ENCODE measurements at regions not wholly inside any gene's neighbourhood (a gene's known extent, or its start where the extent isn't known, plus 50 kb on each side); places are given as distances from the start of the nearest gene placed in this dataset.

DNA sequence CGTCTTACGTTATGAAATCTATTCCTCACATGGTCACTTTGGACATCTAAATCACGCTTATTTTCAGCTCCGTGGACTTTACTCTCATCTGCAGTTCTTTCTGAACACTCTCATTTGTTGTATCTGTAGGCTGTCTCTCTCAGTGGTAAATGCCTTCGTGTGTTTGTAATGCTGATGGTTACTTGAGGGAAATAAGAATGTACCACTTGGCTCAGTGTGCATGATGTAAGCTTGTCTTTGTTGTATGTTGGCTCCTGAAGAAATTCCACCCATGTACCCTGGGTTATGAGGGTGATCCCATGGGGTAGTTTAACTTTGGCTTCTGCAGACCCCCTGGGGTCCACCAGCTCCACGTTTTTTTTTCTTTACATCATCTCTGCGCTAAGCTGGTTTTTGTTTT lies 378.4 kb downstream of the SETD4 start:
- no peak for DNase-seq

DNA sequence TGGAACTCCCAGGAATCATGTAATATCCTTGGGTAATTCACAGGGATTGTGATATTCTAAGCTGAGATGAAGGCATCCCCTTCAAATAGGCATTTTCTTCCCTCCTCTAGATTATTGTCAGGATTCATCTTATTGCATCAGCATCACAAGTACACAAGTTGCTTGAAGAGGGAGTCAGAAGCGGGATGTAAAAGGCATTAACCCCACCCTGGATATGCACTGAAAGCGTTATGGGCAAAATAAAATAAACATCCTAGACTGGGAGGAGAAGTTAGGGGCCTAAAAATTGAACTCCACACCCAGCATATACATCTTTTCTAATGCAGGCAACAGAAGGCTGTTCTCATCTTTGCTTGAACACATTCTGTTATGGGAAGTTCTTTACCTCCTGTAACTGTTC lies 381.2 kb downstream of the SETD4 start:
- no peak for DNase-seq

DNA sequence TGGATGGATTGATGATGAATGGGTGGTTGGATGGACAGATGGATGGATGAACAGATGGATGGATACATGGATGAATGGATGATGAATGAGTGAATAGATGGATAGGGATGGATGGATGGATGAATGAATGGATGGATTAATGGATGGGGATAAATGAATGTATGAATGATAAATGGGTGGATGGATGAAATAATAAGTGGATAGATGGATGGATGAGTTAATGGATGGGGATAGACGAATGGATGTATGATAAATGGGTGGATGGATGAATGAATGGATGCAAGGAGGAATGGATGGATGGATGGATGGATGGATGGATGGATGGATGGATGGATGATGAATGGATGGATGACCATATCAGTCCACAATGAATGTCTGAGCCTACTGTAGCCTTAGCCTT lies 381.9 kb downstream of the SETD4 start:
- DNase-seq, result no peak

DNA sequence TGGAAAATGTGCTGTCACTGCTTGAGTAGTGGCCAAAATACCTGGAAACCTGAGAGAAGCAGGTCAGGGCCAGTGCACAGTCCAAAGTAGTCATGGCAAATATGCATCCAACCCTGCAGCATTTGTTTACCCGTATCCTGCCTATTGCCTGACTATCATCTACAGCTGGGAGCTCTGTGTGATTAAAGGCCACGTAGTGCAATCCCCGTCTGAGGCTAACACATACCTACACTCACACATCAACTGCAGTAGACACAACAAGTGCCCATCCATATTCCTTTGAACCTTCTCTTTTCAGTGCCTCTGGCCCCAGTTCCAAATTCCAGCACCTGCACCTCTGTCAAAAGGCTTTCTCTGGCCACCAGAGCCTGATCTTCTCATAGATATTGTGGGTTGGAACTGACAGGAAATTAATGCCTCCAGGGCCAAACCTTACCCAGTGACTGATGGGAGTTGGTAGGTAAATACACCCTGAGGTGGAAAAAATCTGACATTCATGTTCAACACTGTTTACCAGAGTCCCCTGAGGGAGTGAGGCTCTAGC lies 383.0 kb downstream of the SETD4 start:
- no peak for DNase-seq

DNA sequence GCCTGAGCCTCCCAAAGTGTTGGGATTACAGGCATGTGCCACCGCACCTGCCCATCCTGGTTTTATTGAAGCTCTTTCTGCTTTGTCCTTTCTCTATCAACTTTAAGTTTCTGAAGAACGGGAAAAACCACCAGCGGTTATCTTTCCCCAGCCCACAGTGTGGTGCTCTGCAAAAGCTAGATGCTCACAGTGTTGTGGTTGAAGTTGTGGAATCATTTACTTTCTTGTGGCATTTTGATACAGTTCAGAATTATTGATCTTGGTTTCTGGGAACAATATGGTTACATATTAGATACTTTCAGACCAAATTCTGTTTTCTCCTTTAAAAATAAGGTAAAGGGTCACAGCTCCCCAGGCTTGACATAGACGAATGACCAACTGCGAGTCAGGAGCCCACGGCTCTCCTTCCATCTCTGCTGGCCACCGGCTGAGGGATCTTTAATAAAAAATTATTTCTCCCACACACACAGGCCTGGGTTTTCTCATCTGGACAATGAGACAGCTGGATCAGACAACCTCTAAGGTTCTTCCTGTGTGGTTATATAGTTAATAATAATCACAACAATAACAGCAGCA lies 385.3 kb downstream of the SETD4 start:
- no peak for DNase-seq

DNA sequence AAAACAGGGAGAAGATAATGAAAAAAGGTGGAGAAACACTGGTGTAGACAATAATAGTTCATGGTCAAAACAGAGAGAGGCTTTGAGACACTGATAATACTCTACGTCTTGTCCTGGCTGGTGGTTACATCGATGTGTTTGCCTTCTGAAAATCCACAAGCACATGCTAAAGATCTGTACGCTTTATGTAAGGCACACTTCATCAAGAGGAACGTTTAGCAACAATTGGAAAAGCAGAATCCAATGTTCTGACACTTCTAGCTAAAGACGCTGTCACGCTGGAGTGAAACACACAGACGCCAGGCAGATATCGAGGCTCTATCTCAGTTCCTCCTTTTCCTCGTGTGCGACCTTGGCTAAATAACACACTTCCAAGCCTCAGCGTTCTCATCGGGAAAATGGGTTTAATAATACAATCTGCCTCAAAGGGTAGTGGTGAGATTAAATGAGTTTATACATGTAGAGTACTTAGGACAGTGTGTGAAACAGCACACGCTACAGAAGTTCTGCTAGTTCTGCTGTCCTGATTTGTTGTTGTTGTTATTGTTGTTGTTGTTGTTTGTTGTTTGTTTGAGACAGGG lies 386.1 kb downstream of the SETD4 start:
- no peak for DNase-seq

DNA sequence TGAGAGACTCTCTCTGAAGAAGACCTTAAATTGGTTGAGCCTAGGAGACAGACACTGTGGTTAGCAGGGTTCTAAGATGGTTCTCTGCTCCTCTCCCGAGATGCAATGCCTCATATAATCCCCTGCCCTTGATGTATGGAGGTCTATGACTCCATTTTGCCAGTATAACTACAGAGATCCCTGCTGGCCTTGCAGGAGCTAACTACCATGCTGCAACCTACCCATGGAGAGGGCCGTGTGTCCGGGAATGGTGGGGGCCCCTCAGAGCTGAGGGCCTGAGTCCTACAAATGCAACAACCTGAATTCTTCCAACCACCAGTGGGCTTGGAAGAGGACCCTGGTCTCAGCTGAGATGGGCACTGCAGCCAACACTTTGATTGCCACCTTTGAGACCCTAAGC lies 388.0 kb downstream of the SETD4 start:
- no peak for DNase-seq

DNA sequence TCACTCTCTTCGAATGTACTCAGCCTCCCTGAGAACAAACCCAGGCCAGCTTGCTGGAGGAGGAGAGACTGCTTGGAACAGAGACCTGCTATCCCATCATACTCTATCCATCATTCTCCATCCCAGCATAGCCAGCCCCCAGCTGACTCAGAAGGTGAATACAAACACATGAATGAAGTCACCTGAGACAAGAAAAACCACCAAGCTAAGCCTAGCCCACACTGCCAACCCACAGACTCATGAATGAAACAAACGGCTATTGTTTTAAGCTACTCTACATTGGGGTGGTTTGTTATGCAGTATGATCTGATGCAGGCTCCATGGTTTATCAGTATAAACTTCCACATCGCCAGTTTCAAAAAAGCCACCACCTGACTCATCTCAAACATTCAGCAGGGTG lies 395.6 kb downstream of the SETD4 start:
- no peak for DNase-seq

DNA sequence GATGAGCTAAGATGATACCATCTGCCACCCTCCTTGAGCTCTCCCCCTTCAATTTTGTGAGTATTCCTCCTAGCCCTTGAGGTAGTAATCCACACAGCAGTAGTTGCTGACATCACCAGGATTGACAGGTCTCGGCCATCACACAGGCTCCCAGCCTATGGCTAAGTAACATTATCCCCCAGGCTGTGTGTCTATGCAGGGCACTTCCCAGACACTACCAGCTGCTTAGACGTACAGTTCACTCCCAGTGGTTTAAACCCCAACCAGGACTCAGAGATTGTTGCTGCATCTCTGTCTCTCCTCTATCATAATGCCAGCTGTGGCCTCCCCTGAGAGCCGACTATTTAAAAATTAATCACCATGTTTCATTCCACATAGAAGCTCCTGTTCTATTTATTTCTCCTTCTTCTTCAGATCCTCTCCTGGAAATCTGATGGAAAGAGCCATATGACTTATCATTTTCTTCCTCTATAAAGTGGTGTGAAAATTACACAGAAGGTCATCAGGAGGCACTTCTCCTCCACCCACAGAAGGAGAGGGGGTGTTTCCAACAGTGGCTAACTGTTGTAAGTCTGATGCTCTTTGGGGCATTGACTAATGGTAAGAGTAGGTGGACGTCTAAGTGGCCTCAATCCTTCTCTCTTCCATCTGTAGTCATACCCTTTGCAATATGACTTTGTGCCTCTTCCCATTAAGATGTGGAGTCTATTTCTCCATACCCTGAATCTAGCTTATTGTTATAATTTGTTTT lies 396.3 kb downstream of the SETD4 start:
- no peak for DNase-seq

DNA sequence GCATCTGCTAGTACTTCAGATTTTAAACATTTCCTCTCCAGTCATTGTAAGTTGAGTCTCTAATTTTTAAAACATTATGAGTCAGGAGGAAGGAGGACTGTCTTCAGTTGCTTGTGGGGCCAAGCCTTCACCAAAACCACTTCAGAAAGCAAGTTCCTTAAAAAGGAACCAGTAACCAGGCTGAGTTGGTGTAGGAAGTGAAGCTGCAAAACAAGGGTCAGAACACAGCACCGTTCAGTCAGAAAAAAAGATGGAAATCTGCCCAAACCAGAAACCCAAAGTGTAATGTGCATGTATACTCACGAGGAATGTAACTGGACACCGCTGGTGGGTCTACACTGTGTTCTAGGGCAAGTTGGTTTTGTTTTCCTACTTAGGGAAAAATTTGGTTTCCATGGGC lies 402.1 kb downstream of the SETD4 start:
- DNase-seq, result no peak

DNA sequence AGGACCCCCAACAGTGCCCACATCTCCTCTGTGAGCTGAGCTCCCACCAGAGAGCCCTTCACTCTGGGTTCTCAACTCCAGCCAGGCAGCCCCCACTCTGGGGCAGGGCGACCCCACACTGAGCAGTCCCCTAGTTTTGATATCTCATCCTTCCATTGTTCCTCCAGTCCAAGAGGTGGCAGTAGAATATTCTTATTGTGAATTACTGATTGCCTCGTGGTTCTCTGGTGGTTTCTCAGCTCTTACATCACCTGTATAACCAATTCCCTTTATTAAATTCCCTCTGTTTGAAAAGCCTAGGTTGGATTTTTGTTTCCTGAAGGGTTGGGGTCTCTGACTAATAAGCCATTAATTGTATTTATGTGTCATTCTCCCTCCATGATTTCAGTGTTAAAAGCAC lies 407.5 kb downstream of the SETD4 start:
- DNase-seq, result no peak

DNA sequence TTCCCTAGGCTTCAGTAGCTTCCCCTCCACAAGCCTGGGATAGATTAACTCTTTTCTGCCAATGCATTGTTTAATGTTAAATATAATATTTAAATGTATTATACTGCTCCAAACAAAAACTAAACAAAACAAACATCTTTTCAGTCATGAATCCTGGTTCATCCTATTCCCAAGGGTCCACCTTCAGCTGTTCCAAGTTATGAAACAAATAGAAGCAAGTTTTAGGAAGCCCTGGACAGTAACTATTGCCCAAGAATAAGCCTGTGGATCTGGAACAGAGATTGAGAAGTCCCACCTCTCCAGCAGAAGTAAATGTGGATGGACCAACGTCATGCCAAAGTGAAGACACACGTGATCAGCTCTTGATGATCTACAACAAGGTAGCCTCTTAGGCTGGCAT lies 408.1 kb downstream of the SETD4 start:
- no peak for DNase-seq

DNA sequence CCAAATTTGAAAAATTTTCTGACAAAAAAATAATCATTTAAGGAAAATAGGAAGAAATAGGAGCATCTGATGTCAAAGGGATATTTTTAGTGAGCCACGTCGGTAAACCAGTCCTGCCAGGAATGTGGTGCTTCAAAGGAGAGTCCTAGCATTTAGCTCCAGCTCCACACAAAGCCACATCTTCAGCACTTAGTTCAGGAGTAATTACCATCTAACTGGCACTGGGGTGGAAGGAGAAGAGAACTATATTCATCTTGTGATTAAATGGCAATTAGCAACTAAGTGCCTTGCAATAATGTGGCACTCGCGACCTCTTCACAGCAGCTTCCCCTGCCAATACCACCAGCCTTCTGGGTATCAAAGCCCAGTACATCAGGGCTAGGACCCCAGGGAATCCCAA lies 409.1 kb downstream of the SETD4 start:
- DNase-seq, result no peak

DNA sequence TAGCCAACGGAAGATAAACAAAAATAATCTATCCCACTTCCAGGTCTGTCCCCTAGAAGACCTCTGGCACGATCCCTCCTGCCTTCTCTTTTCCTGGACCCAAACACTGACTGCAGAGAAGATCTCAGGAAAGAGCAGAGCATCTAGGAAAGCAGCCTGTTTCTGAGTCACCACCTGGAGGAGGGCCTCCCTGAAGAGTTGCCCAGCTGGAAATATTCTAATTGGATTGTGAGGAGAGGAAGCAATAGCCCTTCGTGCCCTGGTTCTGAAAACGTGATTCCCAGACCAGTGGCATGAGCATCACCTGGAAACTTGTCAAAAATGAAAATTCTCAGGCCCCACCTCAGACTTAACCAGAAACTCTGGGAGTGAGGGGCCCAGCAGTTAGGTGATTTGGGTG lies 411.1 kb downstream of the SETD4 start:
- no peak for DNase-seq

DNA sequence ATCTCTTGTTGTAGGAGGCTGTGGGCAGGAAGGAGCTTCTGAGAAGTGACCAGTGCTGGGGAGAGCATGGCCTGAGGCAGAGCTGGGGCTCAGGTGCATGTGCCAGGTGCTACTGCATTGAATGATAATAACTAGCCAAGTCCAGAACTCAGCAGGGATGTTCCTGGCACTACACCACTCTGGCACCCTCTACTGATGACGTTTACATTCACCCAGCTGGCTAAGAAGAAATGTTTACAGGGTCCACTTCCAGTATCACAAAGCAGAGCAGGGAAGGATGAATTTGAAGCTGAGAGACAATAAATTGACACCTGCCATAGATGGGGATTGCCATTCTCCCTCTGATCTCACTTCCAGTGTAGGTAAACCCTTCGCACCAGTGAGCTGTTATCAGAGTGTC lies 411.8 kb downstream of the SETD4 start:
- DNase-seq, result no peak

DNA sequence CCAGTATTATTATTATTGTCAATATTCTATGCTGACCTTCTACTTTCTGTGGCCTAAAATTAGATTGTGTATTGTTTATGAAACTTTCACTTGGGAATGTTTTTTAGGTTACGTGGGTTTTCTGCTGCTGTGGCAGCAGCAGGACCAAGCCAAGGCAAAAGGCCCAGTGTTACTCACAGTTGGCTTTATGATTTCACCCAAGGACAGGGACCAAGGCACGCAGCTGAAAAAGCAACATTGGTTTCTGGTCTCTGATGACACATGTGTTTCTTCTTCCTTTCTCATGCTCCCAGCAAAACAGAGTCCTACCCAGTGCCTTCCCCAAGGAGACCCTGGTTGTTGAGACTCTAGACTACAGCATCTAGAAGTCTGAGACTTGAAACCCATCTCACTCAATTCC lies 413.7 kb downstream of the SETD4 start:
- DNase-seq, result no peak

DNA sequence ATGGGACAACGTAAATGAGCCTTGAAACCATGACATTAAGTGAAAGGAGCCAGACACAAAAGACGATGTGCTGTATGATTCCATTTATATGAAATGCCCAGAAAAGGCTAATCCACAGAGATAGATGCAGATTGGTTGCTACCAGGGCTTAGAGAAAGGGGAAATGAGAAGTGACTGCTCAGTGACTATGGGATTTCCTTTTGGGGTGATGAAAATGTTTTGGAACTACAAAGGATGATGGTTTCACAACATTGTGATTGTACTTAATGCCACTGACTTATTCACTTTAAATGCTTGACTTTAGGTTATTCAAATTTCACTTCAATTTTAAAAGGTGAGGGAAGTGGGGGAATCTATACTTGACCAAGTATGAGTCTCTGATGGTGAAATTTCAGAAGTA lies 414.3 kb downstream of the SETD4 start:
- no peak for DNase-seq

DNA sequence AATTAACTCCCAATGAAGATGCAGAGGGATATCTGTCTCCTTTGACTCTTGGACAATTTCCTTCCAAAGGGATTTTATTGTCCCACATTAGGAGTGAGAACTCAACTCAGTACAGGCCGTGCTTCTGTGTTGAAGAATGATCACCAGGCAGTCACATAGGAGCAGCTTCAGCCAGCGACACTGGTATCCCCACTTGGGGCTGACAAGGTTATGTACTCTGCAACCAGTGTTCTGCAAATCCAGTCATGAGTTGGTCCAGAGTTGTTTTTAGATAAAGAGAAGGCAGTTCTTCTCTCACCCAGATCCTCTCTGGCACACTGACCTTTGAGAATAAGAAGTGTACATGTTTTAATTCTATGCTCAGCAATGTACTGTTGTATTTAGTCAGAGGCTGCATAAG lies 415.8 kb downstream of the SETD4 start:
- no peak for DNase-seq

DNA sequence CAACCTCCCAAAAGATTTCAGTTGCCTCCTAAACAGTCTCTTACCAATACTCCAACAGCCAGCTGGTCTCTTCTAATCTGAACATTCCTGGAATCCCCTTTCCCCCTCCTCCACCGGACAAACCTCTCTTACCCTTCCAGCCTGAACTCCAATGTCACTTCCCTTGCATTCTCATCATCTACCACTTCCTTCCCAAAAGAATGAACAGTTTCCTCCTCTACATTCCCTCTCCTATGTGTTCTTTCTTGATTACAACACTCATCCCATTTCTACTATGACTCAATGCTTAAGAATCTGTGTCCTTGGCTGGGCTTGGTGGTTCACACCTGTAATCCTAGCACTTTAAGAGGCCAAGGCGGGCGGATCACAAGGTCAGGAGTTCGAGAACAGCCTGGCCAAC lies 417.1 kb downstream of the SETD4 start:
- DNase-seq, result no peak

DNA sequence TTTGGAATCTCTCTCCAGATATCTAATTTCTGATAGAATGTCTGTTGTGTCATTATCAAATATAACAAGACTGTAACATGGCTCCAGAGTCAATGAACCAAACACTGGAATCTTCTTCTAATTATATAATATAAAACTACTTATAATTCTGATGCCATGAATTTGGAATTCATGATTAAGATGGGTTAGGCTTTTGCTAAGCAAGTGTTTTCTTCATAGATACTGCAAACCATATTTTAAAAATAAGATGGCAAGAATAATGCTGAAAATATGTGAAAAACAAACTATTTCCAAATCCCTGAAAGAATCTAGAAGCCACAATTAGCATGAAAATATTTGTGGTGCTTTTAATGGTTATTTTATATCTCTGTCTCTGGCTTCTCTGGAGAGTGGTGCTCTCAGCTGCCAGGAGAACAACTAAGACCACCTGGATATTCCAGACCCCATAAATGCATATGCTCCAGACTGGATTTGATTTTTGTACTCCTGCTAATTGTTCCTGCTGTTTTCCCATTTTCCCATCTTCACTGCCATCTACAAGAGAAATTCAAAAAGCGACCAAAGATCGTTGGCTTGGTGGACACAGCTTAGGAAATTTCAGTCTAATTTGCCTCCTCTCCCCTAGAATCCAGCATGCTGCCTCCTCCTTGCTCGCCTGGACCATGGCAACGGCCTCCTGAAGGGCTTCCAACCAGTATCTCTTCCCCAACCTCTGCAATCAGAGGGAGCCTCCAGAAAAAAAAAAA lies 418.9 kb downstream of the SETD4 start:
- DNase-seq, result no peak

DNA sequence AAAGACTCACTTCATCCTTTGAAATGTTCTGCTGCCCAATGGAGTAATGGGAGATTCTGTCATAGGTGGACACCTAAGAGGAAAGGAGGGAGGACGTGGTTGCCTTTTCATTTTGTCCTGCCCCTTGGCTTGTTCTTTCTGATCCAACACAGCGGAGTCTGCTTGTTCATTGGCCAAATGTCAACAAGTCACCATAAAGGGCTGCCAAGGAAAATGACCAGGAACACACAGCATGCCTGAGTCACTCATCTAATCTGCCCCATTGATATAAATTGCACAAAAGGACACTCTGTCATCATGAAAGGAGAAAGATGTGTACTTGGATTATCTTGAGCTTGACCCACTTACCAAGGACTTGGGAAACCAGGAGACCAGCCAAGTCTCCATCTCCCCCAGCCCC lies 422.9 kb downstream of the SETD4 start:
- DNase-seq, result no peak

DNA sequence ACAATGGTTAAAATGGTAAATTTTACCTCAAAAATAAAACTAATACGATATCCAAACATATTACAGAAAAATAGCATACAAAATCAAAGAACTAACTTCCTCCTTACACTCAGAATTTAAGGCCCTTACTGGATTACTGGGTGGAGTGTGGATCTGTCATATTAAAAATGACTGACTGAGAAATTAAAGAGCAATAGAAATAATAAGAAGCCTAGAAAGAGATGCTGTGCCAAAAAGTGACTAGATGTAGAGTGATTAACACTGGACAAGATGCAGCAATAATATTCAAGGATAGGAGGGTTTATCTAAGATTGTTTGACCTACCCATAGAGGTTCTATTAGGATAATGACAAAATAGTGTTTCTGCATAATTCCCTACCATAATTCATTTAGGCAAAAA lies 424.3 kb downstream of the SETD4 start:
- DNase-seq, result no peak

DNA sequence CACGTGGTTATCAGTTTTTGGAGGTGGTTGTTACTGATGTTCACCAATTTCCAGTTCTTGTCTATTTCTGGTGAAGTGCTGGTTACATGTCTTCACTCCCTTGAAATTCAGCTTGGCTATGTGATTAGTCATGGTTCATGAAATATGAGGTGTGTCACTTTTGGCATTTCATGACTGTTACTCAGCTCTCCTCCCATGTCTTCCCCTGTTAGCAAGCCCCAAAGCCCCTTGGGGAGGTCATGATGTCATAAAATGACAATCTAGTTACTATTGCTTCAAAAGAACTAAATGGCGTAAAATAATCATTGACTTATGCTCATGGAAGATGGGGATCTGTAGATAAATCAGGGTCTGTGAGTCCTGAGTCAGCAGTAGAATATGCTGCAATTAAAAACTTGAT lies 425.1 kb downstream of the SETD4 start:
- DNase-seq, result peak; percentile 50

DNA sequence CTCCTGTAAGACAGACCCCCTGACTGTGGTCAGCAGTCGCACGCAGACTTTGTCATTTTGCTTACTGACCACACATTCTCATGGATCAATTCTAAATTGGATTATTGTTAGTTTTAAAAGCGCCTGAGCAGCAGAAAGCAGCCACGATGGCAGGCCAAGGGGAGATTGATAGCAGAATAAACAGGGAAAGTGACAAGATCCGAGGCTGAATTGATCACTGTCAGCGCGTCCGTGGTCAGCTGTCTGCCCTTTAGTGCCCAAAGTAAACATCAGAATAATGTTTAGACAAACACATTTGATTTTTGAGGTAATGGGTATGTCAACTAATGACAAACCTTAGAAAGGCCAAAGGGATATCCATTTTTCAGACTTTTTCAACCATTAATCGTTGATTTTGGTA lies 426.8 kb downstream of the SETD4 start:
- DNase-seq, result no peak
